ENCODE measurements at regions not wholly inside any gene's neighbourhood (a gene's known extent, or its start where the extent isn't known, plus 50 kb on each side); places are given as distances from the start of the nearest gene placed in this dataset.

GRCh38 chr10:91335147-91335546 is 75.0 kb upstream of the HECTD2 start:
- no peak for DNase-seq

GRCh38 chr10:91339729-91340128 is 70.4 kb upstream of the HECTD2 start:
- no peak for DNase-seq

DNA sequence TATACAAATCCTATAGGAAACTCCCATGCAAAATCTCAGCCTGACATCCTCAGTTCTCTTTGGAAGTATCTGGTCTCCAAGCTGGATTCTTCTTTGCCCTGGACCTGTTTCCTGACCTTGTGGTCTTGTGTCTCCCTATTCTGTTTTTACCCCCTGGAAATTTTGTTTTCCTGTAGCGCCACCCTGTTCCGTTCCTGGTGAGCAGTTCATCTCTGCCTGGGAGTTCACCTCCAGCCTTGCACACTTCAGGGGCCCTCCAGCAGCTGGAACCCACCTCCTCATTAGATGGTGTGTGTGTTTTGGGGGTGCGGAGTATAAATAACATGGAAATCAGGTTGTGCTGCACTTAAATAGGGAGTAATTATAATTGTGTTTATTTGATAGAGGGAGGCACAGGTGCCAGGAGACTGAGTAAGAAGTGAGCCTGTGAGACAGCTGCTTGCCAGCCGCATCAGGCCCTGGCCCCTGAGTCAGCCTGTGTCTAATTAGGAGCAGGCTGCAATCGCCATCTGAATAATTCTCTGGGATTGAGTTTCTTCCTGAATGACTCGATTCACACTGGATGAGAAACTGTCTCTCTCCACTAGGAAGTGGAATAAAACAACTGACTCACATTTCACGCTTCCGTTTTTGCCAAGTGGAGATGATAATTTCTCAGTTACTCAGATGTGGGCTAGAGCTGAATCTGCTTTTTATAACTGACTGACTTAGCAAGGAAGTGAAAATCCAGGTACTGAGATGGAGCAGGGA is 69.4 kb upstream of the HECTD2 start:
- peak; percentile 95 for DNase-seq

DNA sequence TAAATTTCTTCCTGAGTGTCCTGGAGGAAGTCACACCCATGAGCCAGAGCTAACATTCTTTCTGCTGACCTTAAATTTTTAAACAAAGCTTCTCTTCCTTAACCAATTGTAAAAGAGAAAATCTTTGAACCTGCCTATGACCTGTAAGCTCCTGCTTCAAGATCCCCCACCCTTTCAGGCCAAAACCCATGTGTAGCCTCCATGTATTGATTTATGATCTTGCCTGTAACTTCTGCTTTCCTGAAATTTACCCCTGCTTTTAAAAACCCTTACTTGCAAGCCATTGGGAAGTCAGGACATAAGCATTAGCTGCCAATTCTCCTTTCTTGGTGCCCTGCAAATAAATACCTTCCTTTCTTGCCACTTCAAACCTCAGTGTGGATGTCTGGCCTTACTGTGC is 68.5 kb upstream of the HECTD2 start:
- no peak for DNase-seq

- DNase-seq, result no peak
Observed at GRCh38 chr10:91343010-91343409, 67.1 kb upstream of the HECTD2 start.

GRCh38 chr10:91344117-91344856 is 65.9 kb upstream of the HECTD2 start:
- no peak for DNase-seq

- peak; percentile 56 for DNase-seq
Observed at GRCh38 chr10:91345716-91346115, 64.4 kb upstream of the HECTD2 start.

- DNase-seq, result no peak
Observed at GRCh38 chr10:91347529-91347928, 62.6 kb upstream of the HECTD2 start.

DNA sequence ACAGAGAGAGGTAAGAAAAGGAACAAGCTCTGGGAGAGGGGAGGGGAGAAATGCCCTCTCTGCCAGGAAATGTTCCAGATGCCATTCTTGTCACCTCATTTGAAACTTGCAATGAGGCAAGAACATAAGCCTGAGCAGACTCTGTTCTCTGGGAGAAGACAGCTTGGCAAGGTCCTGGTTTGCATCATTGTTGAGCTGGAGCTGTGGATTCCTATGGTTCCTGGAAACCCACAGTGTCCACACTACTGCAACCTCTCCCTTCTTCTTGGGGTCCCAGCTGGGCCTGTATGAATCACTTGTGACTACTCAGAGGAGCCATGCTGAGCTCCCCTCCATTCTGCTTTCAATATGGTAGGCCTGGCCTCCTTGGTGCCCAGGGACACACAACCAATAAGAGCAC is 60.8 kb upstream of the HECTD2 start:
- peak; percentile 95 for DNase-seq

- no peak for DNase-seq
Observed at GRCh38 chr10:91350651-91351081, 59.5 kb upstream of the HECTD2 start.

DNA sequence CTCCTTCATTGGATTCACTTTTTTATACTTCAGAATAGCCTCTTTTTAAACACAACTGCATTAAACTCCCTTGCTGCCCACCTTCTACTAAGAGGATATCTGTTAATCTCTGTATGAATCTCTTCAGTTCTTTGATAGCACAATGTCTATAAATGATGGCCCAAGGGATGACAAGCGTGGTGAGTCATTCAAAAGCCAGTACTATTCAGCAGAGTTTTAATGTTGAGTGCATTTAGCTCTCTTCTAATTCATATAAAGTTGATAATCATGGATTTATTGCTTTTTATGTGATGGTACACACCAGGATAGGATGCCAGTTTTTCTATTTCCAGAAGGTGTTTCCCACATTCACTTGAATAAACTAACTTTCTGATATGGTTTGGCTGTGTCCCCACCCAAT is 57.4 kb upstream of the HECTD2 start:
- peak; percentile 52 for DNase-seq

GRCh38 chr10:91354166-91355075 is 55.7 kb upstream of the HECTD2 start:
- DNase-seq, result no peak

DNA sequence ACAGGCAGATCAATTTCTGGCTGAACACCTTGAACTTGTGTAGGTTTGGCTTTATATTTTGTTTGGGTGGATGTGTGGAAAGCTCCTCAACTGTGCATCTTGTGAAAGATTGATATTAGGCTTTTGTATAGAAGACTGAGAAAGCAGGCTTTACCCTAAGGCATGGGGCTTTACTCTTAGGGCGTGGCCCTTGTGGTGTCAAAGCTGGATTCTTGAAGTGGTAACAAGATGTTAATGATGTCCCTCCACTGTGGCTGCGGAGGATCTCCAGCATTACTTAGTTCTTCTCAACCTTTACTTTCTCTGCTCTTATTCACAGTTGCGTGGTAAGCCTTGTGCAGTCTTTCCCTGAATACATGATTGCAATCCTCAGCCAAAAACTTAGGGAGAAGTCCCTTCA is 54.1 kb upstream of the HECTD2 start:
- no peak for DNase-seq

GRCh38 chr10:91357497-91357896 is 52.6 kb upstream of the HECTD2 start:
- no peak for DNase-seq

Data from fibroblast of skin of right biceps (primary cell).